GM12873 (cell line): ENCODE measurements at regions not wholly inside any gene's neighbourhood (a gene's known extent, or its start where the extent isn't known, plus 50 kb on each side); places are given as distances from the start of the nearest gene placed in this dataset.

Experiments used
- CTCF ChIP-seq: IDR thresholded peaks from 2 replicates; pipeline ENCODE4 v1.5.1; 2012; ENCODE audit warnings: low read depth, mild to moderate bottlenecking, moderate library complexity, low read length, control low read depth; ENCODE audit not compliant: insufficient read depth; ENCODE audit errors: missing control alignments

- TF ChIP-seq CTCF: no peak
Observed at GRCh38 chr2:12967804-12968203, 251.1 kb downstream of the TRIB2 start.

- TF ChIP-seq CTCF: no peak
Observed at GRCh38 chr2:12968399-12968798, 251.7 kb downstream of the TRIB2 start.

GRCh38 chr2:12970861-12971260 is 254.1 kb downstream of the TRIB2 start:
- TF ChIP-seq CTCF: no peak

GRCh38 chr2:12971581-12972365 is 255.0 kb downstream of the TRIB2 start:
- no peak for TF ChIP-seq CTCF

- TF ChIP-seq CTCF: no peak
Observed at GRCh38 chr2:12978066-12978835, 261.5 kb downstream of the TRIB2 start.

GRCh38 chr2:12979066-12979465 is 262.3 kb downstream of the TRIB2 start:
- TF ChIP-seq CTCF: no peak

- TF ChIP-seq CTCF: no peak
Observed at GRCh38 chr2:12980817-12981216, 264.1 kb downstream of the TRIB2 start.
